ENCODE measurements at regions not wholly inside any gene's neighbourhood (a gene's known extent, or its start where the extent isn't known, plus 50 kb on each side); places are given as distances from the start of the nearest gene placed in this dataset.
"Not testable (repeated sequence)": the region's sequence is repeated elsewhere in the genome, so short reads cannot be mapped to it uniquely, and the experiment has no call there.

DNA sequence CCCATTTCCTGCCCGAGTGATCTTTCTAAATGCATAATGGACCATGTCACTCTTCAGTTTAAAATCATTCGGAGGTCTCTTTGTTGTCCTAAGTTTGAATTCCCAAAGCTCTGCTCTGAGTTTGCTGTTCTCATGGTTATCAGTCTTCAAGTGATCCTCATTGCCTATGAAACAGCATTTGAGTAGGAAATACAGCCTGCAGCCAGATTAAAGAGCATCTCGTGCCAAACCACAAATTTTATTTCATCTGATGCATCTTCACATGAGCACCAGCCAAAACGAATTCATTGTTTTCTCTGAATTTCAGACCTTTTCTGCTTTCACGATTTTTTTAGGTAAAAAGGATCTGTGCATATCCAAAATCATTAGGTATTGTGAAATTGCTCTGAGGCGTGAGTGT lies 299.6 kb downstream of the TDRD3 start:
- peak in 1 of 8 experiments; percentile 32 for ATAC-seq (replicated peaks in 6 of 8)
- in situ Hi-C loops (cut with MboI; ENCODE audit: low pct_unique_long_range_greater_than_20kb in 2 of 9, low sequenced_read_pairs in 9 of 9, unreplicated experiment in 9 of 9) = no loop called here
- peaks cover 5 to 7% of the 10 kb centered on the region in 2 donors for H3K4me1 ChIP-seq (replicated peaks in 1 of 2)
- H3K27ac ChIP-seq = no peak overlapping the region
- 0 to 50% (median 4%) methylated on average over 1 to 6 of the region's 6 CpGs for WGBS, 10 experiments
- no peak overlapping the region for H3K4me3 ChIP-seq

DNA sequence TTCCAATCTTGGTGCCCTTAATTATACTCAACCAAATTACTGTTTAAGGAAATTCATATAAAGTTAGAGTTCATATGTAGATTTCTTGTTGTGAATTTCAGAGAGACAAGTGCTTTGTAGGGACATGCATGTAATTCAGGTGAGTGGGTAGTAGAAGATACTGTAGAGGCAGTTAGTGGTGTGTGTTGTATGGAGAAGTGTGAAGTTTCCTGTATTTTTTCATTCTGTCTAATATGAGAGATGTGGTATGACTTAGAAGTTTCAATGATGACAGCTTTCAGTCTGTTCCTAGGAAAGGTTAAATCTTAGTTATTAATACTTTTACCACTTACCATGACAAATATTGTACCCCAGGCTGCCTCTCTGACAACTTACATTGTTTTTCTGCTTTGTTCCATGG lies 294.2 kb downstream of the TDRD3 start:
- in situ Hi-C loops (cut with MboI; ENCODE audit: low pct_unique_long_range_greater_than_20kb in 2 of 9, low sequenced_read_pairs in 9 of 9, unreplicated experiment in 9 of 9) = no loop called here
- no peak for ATAC-seq (replicated peaks in 6 of 8)
- no peak overlapping the region for H3K4me3 ChIP-seq

DNA sequence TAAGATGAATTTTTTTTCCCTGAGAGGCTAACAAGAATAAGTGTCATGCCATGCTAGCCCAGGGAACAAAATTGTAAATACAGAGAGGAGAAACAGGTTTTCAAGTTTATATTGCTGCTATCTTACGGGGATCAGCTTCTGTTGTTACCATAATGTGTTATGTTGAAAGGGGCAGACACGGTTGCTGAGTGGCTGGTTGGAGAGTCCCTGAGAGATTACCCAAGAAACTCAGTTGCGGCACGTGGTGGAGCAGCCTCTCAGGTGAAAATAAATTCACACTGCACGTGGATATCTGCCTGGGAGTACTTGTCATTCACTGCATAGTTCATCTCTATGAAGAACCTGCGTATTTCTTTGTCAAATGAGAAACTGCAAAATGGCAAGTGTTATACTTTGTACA lies 293.6 kb downstream of the TDRD3 start:
- no peak for ATAC-seq (replicated peaks in 6 of 8)

More for the DNA sequence above, 294.2 kb downstream of the TDRD3 start:
- peaks cover under 1 to 3% of the 10 kb centered on the region in 2 donors for H3K4me1 ChIP-seq (replicated peaks in 1 of 2)
- H3K27ac ChIP-seq = no peak overlapping the region

DNA sequence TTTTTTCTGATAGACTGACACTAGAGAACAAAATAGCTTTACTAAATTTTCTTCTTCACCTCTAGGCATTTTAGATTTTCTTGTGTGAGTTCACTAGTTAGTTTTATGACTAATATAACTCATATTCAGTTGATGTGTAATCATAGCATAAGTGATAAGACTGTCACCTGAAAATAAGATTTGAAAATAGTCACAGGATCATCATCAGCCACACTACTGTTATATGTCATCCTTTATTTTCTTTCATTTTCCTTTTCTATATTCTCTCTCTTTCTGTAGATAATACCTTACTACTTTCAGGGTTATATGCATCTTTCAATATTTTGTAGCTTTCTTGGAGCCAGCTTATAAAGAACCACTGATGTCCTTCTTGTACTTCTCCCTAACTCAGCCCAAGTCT lies 292.6 kb downstream of the TDRD3 start:
- H3K4me1 ChIP-seq (replicated peaks in 1 of 2) = no peaks in the 10 kb centered on the region
- ATAC-seq (replicated peaks in 6 of 8) = no peak
- in situ Hi-C loops (cut with MboI; ENCODE audit: low pct_unique_long_range_greater_than_20kb in 2 of 9, low sequenced_read_pairs in 9 of 9, unreplicated experiment in 9 of 9) = no loop called here
- no peak overlapping the region for H3K27ac ChIP-seq
- no peak overlapping the region for H3K4me3 ChIP-seq

More for the DNA sequence above, 293.6 kb downstream of the TDRD3 start:
- WGBS, 10 experiments = 0 to 94% (median 76%) methylated on average over 1 to 6 of the region's 6 CpGs; no CpG with 5 or more reads in 2 of the 10 experiments
- Histone ChIP-seq H3K4me1 (replicated peaks in 1 of 2) (no peaks in the 10 kb centered on the region), H3K4me3 (no peak overlapping the region), H3K27ac (no peak overlapping the region)
- in situ Hi-C loops (cut with MboI; ENCODE audit: low pct_unique_long_range_greater_than_20kb in 2 of 9, low sequenced_read_pairs in 9 of 9, unreplicated experiment in 9 of 9) = no loop called here

DNA sequence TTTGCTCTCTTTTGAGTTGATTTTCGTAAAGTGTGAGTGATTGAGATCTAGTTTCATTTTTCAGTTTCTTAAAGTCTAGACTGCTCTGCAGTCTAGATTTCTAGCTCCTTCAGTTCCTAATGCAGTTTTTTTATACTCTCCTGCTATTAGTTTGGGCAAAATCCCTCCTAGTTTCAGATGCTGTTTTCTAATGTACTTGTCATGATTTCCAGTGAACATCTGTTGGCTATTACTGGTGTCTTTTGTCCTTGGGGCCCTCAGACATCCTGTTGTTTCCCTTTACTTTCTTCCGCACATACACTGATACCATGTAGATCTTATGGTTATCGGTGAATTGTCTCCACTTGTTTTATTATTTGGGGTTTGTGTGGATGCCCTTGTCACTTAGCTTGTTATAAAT lies 292.1 kb downstream of the TDRD3 start:
- 4 to 90% (median 58%) methylated on average over 3 of the region's 3 CpGs; no CpG with 5 or more reads in 1 of the 10 experiments for WGBS, 10 experiments
- H3K27ac ChIP-seq = no peak overlapping the region
- H3K4me3 ChIP-seq = no peak overlapping the region
- ATAC-seq (replicated peaks in 6 of 8) = no peak
- no peaks in the 10 kb centered on the region for H3K4me1 ChIP-seq (replicated peaks in 1 of 2)
- in situ Hi-C loops (cut with MboI; ENCODE audit: low pct_unique_long_range_greater_than_20kb in 2 of 9, low sequenced_read_pairs in 9 of 9, unreplicated experiment in 9 of 9) = no loop called here

DNA sequence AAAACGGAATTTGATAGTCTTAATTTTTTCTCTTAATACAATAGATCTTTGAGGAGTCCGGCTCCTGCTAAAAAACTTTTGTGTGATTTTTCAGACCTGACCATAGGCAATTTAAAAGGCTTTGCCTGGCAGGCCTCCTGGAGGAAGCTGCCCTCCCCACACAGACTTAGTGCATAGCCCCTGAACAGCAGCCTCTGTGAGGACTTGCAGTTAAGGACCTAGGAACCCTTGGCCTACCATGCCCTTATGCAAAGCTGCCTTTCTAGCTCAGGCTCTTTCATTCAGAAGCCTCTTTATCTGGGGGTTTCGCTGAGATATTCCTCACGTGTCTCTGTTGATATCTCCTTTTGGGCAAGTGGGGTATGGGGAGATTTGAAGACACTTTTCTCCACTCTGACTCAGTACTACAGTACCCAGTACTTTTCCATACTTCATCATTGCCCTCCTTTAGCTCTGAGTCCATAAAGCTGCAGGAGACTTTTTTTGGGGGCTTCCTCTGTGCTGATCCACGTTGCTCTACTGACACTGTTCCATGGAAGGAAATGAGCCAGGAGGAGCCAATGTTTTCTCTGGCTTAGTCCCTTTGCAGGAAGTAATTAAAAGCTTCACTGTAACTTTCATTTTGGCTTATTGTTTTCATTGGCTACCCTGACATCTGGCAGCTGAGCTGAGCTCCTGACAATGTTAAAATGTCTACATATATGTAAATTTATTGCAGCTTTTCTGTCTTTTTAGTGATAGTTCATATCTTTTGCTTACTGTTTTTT lies 283.1 kb downstream of the TDRD3 start:
- in situ Hi-C loops (cut with MboI; ENCODE audit: low pct_unique_long_range_greater_than_20kb in 2 of 9, low sequenced_read_pairs in 9 of 9, unreplicated experiment in 9 of 9) = no loop called here
- ATAC-seq (replicated peaks in 6 of 8) = no peak
- WGBS, 10 experiments = 16 to 100% (median 81%) methylated on average over 1 to 5 of the region's 5 CpGs

DNA sequence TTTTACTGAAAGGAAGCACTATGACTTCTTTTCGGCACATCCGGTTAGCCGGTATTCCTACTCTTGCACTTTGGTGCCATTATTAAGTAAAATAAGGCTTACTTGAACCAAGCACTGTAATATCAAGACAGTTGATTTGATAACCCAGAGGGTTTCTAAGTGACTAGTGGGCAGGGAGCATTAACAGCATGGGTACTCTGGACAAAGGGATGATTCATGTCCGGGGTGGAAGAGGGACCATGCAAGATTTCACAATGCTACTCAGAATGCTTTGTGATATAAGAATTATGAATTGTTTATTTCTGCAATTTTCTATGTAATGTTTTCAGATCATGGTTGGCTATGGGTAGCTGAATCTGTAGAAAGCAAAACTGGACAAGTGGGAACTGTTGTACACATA lies 282.1 kb downstream of the TDRD3 start:
- no peak for ATAC-seq (replicated peaks in 6 of 8)
- WGBS, 10 experiments = 43 to 100% (median 91%) methylated on average over 1 to 4 of the region's 4 CpGs; no CpG with 5 or more reads in 3 of the 10 experiments
- H3K4me3 ChIP-seq = no peak overlapping the region
- no peak overlapping the region for H3K27ac ChIP-seq
- H3K4me1 ChIP-seq (replicated peaks in 1 of 2) = no peaks in the 10 kb centered on the region
- in situ Hi-C loops (cut with MboI; ENCODE audit: low pct_unique_long_range_greater_than_20kb in 2 of 9, low sequenced_read_pairs in 9 of 9, unreplicated experiment in 9 of 9) = no loop called here

More for the DNA sequence above, 283.1 kb downstream of the TDRD3 start:
- Histone ChIP-seq H3K4me3 (no peak overlapping the region), H3K27ac (no peak overlapping the region), H3K4me1 (replicated peaks in 1 of 2) (no peaks in the 10 kb centered on the region)

DNA sequence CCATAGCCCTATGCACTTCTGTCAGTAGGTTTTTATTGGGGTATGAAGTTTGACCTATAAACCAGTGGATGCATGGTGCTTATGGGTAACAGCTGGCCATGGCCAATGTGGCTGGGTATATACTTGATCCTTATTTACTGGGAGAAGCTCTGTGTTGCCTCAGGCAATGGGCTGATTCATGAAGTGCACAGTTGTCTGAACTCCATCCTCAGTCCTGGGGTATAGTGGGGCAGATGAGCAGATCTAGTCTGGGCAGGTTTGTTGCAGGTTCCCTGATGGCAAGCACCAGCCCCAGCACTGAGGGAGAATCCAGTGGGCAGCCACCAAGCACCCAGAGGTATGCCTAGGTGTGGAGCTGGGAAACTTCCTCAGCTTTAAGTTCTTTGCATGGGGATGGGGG lies 274.4 kb downstream of the TDRD3 start:
- Histone ChIP-seq H3K4me1 (replicated peaks in 1 of 2) (no peaks in the 10 kb centered on the region), H3K27ac (no peak overlapping the region), H3K4me3 (no peak overlapping the region)
- no peak for ATAC-seq (replicated peaks in 6 of 8)
- in situ Hi-C loops (cut with MboI; ENCODE audit: low pct_unique_long_range_greater_than_20kb in 2 of 9, low sequenced_read_pairs in 9 of 9, unreplicated experiment in 9 of 9) = loop anchor here in 1 of 9 experiments (25.0 kb wide), 1 partner anchor 741 kb away; the partner anchor contains the start of gene PCDH20

DNA sequence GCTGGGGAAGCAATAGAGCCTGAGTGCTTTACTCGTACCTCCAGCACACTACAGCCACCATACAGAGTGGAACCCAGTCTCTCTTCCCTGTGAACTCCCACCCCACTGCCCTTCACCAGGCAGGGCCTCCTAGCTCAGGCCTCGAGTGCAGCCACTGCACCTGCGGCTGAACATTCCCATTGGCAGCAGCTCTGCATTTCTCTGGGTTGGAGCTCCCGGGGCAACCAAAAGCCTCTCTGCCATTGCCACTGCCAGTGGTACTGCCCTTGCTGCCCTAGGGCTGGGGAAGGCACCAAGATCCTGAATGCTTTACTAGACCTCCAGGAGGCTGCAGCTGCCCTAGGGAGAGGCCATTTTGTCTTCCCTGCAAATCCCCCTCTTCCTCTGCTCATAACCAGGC lies 266.8 kb downstream of the TDRD3 start:
- in situ Hi-C loops (cut with MboI; ENCODE audit: low pct_unique_long_range_greater_than_20kb in 2 of 9, low sequenced_read_pairs in 9 of 9, unreplicated experiment in 9 of 9) = loop anchor here in 1 of 9 experiments (25.0 kb wide), 1 partner anchor 749 kb away; the partner anchor contains the start of gene PCDH20
- no peak overlapping the region for H3K27ac ChIP-seq
- no peaks in the 10 kb centered on the region for H3K4me1 ChIP-seq (replicated peaks in 1 of 2)
- 0 to 92% (median 84%) methylated on average over 1 to 2 of the region's 4 CpGs; no CpG with 5 or more reads in 5 of the 10 experiments for WGBS, 10 experiments
- no peak overlapping the region for H3K4me3 ChIP-seq
- no peak for ATAC-seq (replicated peaks in 6 of 8)

DNA sequence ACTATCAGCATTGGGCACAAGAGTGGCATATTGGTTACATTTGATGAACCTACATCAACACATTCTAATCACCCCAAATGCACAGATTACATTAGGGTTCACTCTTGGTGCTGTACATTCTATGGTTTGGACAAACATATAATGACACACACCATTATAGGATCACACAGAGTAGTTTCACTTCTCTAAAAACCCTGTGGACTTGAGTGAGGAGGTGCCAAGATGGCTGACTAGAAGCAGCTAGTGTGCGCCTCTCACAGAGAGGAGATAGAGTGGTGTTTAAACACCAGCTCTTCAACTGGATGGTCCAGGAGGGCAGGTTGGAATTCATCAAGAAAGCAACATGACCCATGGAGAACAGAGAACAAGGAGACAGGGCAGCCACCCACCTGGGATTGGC lies 265.6 kb downstream of the TDRD3 start:
- no peak for ATAC-seq (replicated peaks in 6 of 8)
- WGBS, 10 experiments = 55 to 100% (median 100%) methylated on average over 1 of the region's 1 CpG; no CpG with 5 or more reads in 5 of the 10 experiments
- in situ Hi-C loops (cut with MboI; ENCODE audit: low pct_unique_long_range_greater_than_20kb in 2 of 9, low sequenced_read_pairs in 9 of 9, unreplicated experiment in 9 of 9) = loop anchor here in 1 of 9 experiments (25.0 kb wide), 1 partner anchor 750 kb away; the partner anchor contains the start of gene PCDH20
- no peak overlapping the region for H3K27ac ChIP-seq
- no peak overlapping the region for H3K4me3 ChIP-seq
- no peaks in the 10 kb centered on the region for H3K4me1 ChIP-seq (replicated peaks in 1 of 2)

DNA sequence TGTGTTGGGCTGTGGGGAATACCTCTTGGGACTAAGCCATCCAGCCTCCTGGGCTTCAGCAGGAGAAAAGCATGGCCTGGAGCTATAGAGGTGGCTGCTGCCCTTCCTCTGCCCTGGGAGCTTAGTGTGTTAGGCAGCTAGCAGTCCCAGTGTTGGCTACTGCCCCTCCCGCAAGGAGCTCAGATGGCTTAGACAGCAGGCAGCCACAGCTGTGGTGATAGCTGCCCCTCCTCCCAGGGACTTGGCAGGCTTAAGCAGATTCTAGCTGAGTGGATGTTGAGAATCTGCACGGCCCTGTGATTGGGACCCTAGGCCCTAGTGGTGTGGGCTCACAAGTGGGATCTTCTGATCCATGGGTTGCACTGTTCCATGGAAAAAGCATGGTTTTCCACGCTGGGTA lies 264.5 kb downstream of the TDRD3 start:
- in situ Hi-C loops (cut with MboI; ENCODE audit: low pct_unique_long_range_greater_than_20kb in 2 of 9, low sequenced_read_pairs in 9 of 9, unreplicated experiment in 9 of 9) = loop anchor here in 1 of 9 experiments (25.0 kb wide), 1 partner anchor 751 kb away; the partner anchor contains the start of gene PCDH20
- ATAC-seq (replicated peaks in 6 of 8) = no peak
- H3K27ac ChIP-seq = no peak overlapping the region
- H3K4me3 ChIP-seq = no peak overlapping the region
- WGBS, 10 experiments = 26 to 100% (median 100%) methylated on average over 1 to 3 of the region's 3 CpGs; no CpG with 5 or more reads in 7 of the 10 experiments
- H3K4me1 ChIP-seq (replicated peaks in 1 of 2) = no peaks in the 10 kb centered on the region

DNA sequence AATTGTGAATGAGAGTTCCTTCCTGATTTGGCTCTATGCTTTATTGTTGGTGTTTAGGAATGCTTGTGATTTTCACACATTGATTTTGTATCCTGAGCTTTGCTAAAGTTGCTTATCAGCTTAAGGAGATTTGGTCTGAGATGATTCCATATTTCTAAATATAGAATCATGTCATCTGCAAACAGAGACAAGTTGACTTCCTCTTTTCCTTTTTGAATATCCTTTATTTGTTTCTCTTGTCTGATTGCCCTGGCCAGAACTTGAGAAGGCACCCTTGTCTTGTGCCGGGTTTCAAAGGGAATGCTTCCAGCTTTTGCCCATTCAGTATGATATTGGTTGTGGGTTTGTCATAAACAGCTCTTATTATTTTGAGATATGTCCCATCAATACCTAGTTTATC lies 260.6 kb downstream of the TDRD3 start:
- H3K4me3 ChIP-seq; ATAC-seq (replicated peaks in 6 of 8); H3K4me1 ChIP-seq (replicated peaks in 1 of 2); H3K27ac ChIP-seq: not testable (repeated sequence)
- in situ Hi-C loops (cut with MboI; ENCODE audit: low pct_unique_long_range_greater_than_20kb in 2 of 9, low sequenced_read_pairs in 9 of 9, unreplicated experiment in 9 of 9) = loop anchor here in 1 of 9 experiments (25.0 kb wide), 1 partner anchor 755 kb away; the partner anchor contains the start of gene PCDH20
- 20 to 100% (median 91%) methylated on average over 1 of the region's 1 CpG; no CpG with 5 or more reads in 4 of the 10 experiments for WGBS, 10 experiments

DNA sequence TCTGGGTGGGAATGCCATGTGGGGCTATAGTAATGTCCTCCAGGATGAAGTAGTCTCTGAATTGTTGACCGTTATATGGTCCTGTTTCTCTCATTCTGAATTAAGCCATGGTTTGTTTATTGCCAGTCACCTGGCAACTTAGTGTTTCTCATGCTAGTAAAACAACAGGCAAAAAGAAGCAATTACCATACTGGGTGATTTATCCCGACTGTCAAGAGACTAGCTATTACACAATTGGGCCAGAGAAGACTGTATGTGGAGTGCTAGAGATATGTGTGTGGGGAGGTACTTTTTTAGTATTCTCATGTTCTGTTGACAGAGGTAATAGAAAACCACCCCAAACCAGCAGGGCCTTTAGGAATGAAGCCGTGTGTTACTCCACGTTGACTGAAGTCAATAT lies 258.2 kb downstream of the TDRD3 start:
- in situ Hi-C loops (cut with MboI; ENCODE audit: low pct_unique_long_range_greater_than_20kb in 2 of 9, low sequenced_read_pairs in 9 of 9, unreplicated experiment in 9 of 9) = loop anchor here in 1 of 9 experiments (25.0 kb wide), 1 partner anchor 757 kb away; the partner anchor contains the start of gene PCDH20
- Histone ChIP-seq H3K4me3 (no peak overlapping the region), H3K4me1 (replicated peaks in 1 of 2) (no peaks in the 10 kb centered on the region), H3K27ac (no peak overlapping the region)
- 0 to 100% (median 78%) methylated on average over 1 to 4 of the region's 4 CpGs; no CpG with 5 or more reads in 2 of the 10 experiments for WGBS, 10 experiments
- peak in 4 of 8 experiments; percentile 16 to 78 (median 58) for ATAC-seq (replicated peaks in 6 of 8)
